ENCODE measurements at regions not wholly inside any gene's neighbourhood (a gene's known extent, or its start where the extent isn't known, plus 50 kb on each side); places are given as distances from the start of the nearest gene placed in this dataset.

DNA sequence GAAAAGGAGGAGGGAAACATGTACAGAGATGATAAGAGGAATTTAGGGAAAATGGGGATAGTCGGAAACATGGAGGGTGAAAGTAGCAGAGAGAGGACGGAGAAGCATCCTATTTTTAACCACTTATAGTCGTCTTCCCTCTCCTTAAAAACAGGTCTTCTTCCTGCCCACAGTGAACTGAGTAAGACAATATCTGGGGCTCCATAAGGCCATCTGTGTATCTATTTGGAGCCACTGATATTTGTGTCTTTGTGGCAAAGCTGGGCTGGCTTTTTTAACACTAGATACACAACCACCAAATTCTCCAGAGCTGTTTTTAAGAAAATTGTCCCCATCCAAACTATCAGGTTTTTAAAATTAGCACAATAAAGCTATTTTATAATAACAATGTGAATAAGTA lies 109.5 kb upstream of the RAP1B start:
- Histone ChIP-seq H3K9me2 (replicated peaks; ENCODE audit: insufficient read depth, low read length) (no peaks in the 10 kb centered on the region), H3K4me3 (ENCODE audit: low read length) (no peak overlapping the region), H3K27me3 (ENCODE audit: low read length) (no peaks in the 10 kb centered on the region), H3K9ac (ENCODE audit: low read length) (no peak overlapping the region), H2AFZ (ENCODE audit: low read length) (no peak overlapping the region), H3K4me1 (ENCODE audit: low read length) (no peaks in the 10 kb centered on the region), H3K9me3 (ENCODE audit: low read length) (no peaks in the 10 kb centered on the region), H3K4me2 (ENCODE audit: low read depth, low read length, poor library complexity, severe bottlenecking) (no peak overlapping the region), H3K36me3 (ENCODE audit: insufficient read depth, low read length) (no peaks in the 10 kb centered on the region), H4K20me1 (ENCODE audit: insufficient read depth, low read depth, low read length) (no peaks in the 10 kb centered on the region), H3K79me2 (ENCODE audit: low read length) (no peaks in the 10 kb centered on the region), H3K27ac (ENCODE audit: low read length) (no peak overlapping the region)
- DNase-seq: no peak

DNA sequence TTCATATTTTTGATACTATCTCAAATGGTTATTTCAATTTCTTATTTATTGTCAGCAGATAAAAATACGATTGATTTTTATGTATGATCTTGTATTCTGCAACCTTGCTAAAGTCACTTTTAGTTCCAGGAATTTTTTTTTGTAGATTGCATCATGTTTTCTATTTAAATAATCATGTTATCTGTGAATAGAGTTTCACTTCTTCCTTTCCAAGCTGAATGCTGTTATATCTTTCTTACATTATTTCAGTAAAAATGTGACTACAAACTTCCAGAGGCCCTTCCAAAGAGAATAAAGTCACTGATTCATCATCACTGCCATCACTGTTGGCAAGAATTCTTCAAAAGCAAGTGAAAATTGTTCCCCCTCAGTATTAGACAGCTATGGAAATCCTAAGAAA lies 104.7 kb upstream of the RAP1B start:
- Histone ChIP-seq H4K20me1 (ENCODE audit: insufficient read depth, low read depth, low read length) (no peaks in the 10 kb centered on the region), H3K4me2 (ENCODE audit: low read depth, low read length, poor library complexity, severe bottlenecking) (no peak overlapping the region), H3K27ac (ENCODE audit: low read length) (no peak overlapping the region), H3K9me2 (replicated peaks; ENCODE audit: insufficient read depth, low read length) (no peaks in the 10 kb centered on the region), H3K4me1 (ENCODE audit: low read length) (no peaks in the 10 kb centered on the region), H3K4me3 (ENCODE audit: low read length) (no peak overlapping the region), H3K27me3 (ENCODE audit: low read length) (no peaks in the 10 kb centered on the region), H3K36me3 (ENCODE audit: insufficient read depth, low read length) (no peaks in the 10 kb centered on the region), H2AFZ (ENCODE audit: low read length) (no peak overlapping the region), H3K79me2 (ENCODE audit: low read length) (no peaks in the 10 kb centered on the region), H3K9ac (ENCODE audit: low read length) (no peak overlapping the region), H3K9me3 (ENCODE audit: low read length) (no peaks in the 10 kb centered on the region)
- DNase-seq: no peak

DNA sequence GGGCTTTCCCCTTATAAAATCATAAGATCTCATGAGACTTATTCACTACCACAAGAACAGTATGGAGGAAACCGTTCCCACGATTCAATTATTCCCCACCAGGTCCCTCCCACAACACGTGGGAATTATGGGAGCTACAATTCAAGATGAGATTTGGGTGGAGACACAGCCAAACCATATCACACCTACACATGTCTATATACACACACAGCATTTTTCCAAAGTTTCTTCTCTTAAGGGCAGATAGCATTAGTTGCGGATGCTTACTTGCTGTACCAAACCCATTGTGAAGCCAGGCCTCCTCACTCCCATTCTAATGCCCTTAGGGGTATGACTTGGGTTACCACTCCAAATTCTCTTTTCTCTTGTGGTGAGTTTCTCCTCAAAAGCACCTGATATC lies 104.1 kb upstream of the RAP1B start:
- Histone ChIP-seq H4K20me1 (ENCODE audit: insufficient read depth, low read depth, low read length) (no peaks in the 10 kb centered on the region), H3K9me2 (replicated peaks; ENCODE audit: insufficient read depth, low read length) (no peaks in the 10 kb centered on the region), H3K27me3 (ENCODE audit: low read length) (no peaks in the 10 kb centered on the region), H3K9ac (ENCODE audit: low read length) (no peak overlapping the region), H3K4me3 (ENCODE audit: low read length) (no peak overlapping the region), H3K4me2 (ENCODE audit: low read depth, low read length, poor library complexity, severe bottlenecking) (no peak overlapping the region), H3K4me1 (ENCODE audit: low read length) (no peaks in the 10 kb centered on the region), H3K79me2 (ENCODE audit: low read length) (no peaks in the 10 kb centered on the region), H2AFZ (ENCODE audit: low read length) (no peak overlapping the region), H3K9me3 (ENCODE audit: low read length) (no peaks in the 10 kb centered on the region), H3K36me3 (ENCODE audit: insufficient read depth, low read length) (no peaks in the 10 kb centered on the region), H3K27ac (ENCODE audit: low read length) (no peak overlapping the region)
- DNase-seq: no peak

DNA sequence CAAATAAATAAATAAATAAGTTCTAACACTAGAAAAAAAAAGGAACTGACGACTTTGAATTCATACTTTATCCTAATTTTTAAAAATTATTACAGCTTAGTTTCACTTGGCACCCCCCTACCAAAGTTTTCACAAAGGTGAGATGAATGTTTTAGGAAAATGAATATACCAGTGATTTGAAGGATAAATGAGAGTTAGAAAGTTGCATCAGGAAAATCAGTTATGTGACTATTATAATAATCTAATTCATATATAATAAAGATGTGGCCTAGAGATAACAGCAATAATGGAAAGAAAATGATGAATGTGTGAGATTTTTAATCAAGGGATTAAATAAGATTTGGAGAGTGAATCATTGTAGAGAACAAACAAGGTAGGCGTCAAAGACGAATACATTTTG lies 103.0 kb upstream of the RAP1B start:
- no peaks in the 10 kb centered on the region for H3K4me1 ChIP-seq (ENCODE audit: low read length)
- H3K9ac ChIP-seq (ENCODE audit: low read length): no peak overlapping the region
- no peaks in the 10 kb centered on the region for H3K9me3 ChIP-seq (ENCODE audit: low read length)
- H3K9me2 ChIP-seq (replicated peaks; ENCODE audit: insufficient read depth, low read length): no peaks in the 10 kb centered on the region
- no peaks in the 10 kb centered on the region for H3K79me2 ChIP-seq (ENCODE audit: low read length)
- no peak for DNase-seq
- H3K4me2 ChIP-seq (ENCODE audit: low read depth, low read length, poor library complexity, severe bottlenecking): no peak overlapping the region
- no peaks in the 10 kb centered on the region for H4K20me1 ChIP-seq (ENCODE audit: insufficient read depth, low read depth, low read length)
- no peak overlapping the region for H3K4me3 ChIP-seq (ENCODE audit: low read length)
- H3K27me3 ChIP-seq (ENCODE audit: low read length): no peaks in the 10 kb centered on the region
- H3K27ac ChIP-seq (ENCODE audit: low read length): no peak overlapping the region
- no peak overlapping the region for H2AFZ ChIP-seq (ENCODE audit: low read length)
- H3K36me3 ChIP-seq (ENCODE audit: insufficient read depth, low read length): no peaks in the 10 kb centered on the region

DNA sequence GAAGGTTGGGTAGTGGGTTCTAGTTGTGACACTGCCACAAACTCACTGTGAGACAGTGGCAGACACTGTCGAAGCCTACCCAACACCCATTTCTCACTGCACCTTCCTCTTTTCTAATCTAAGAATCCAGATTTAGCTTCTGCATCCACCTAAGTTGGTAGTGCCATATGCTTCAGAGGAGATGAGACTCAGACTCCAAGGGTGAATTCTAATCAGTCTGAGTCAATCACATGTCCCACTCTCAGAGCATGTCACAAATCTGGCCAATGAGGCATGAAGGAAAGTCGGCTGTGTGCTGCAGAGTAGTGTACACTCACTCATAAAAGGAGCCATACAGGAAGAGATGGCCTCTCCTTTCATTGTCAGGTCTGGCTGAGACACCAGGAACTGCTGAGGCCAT lies 102.1 kb upstream of the RAP1B start:
- Histone ChIP-seq H3K4me1 (ENCODE audit: low read length) (no peaks in the 10 kb centered on the region), H3K27me3 (ENCODE audit: low read length) (no peaks in the 10 kb centered on the region), H2AFZ (ENCODE audit: low read length) (no peak overlapping the region), H3K9me2 (replicated peaks; ENCODE audit: insufficient read depth, low read length) (no peaks in the 10 kb centered on the region), H3K27ac (ENCODE audit: low read length) (no peak overlapping the region), H3K9me3 (ENCODE audit: low read length) (no peaks in the 10 kb centered on the region), H3K36me3 (ENCODE audit: insufficient read depth, low read length) (no peaks in the 10 kb centered on the region), H4K20me1 (ENCODE audit: insufficient read depth, low read depth, low read length) (no peaks in the 10 kb centered on the region), H3K9ac (ENCODE audit: low read length) (no peak overlapping the region), H3K4me3 (ENCODE audit: low read length) (no peak overlapping the region), H3K4me2 (ENCODE audit: low read depth, low read length, poor library complexity, severe bottlenecking) (no peak overlapping the region), H3K79me2 (ENCODE audit: low read length) (no peaks in the 10 kb centered on the region)
- no peak for DNase-seq

DNA sequence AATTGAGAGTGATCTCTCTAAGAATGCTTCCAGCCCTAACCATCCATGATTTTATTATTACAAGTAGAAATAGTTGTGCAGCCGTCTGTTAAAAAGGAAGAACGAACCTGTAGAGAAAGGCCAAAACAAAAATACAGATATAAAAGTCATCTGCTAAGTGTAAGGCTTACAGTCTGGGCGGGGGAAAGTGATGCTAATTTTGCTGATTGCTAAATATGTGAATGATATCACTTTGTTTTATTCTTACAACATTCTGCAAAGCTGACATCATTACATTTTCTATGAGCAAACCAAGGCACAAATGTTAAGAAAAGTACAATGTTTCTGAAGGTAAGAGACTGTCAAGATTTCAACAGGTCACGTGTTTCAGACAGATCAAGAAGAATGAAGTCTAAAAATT lies 101.5 kb upstream of the RAP1B start:
- Histone ChIP-seq H4K20me1 (ENCODE audit: insufficient read depth, low read depth, low read length) (no peaks in the 10 kb centered on the region), H3K27me3 (ENCODE audit: low read length) (no peaks in the 10 kb centered on the region), H3K4me3 (ENCODE audit: low read length) (no peak overlapping the region), H3K79me2 (ENCODE audit: low read length) (no peaks in the 10 kb centered on the region), H3K4me2 (ENCODE audit: low read depth, low read length, poor library complexity, severe bottlenecking) (no peak overlapping the region), H3K9me2 (replicated peaks; ENCODE audit: insufficient read depth, low read length) (no peaks in the 10 kb centered on the region), H3K9ac (ENCODE audit: low read length) (no peak overlapping the region), H3K36me3 (ENCODE audit: insufficient read depth, low read length) (no peaks in the 10 kb centered on the region), H2AFZ (ENCODE audit: low read length) (no peak overlapping the region), H3K27ac (ENCODE audit: low read length) (no peak overlapping the region), H3K4me1 (ENCODE audit: low read length) (no peaks in the 10 kb centered on the region), H3K9me3 (ENCODE audit: low read length) (no peaks in the 10 kb centered on the region)
- no peak for DNase-seq

DNA sequence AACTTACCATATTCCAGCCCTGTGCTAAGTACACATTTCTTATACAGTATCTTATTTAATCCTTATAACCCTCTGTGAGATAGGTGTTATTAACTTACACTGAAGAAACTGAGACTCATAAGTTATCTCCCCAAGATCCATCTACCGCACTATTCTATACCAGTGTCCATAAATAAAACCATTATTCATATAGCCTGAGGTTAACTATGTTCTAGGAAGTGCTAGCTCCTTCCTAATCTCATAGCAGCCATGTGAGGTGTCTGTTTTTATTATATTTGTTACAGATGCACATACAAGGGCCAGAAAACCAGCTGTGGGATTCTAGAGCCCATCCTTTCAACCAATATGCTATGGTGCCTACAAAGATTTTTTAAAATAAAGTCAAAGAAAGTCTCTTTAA lies 100.3 kb upstream of the RAP1B start:
- no peaks in the 10 kb centered on the region for H4K20me1 ChIP-seq (ENCODE audit: insufficient read depth, low read depth, low read length)
- H3K27ac ChIP-seq (ENCODE audit: low read length): no peak overlapping the region
- no peaks in the 10 kb centered on the region for H3K36me3 ChIP-seq (ENCODE audit: insufficient read depth, low read length)
- no peak overlapping the region for H3K4me2 ChIP-seq (ENCODE audit: low read depth, low read length, poor library complexity, severe bottlenecking)
- no peak for DNase-seq
- no peak overlapping the region for H2AFZ ChIP-seq (ENCODE audit: low read length)
- no peak overlapping the region for H3K9ac ChIP-seq (ENCODE audit: low read length)
- H3K4me3 ChIP-seq (ENCODE audit: low read length): no peak overlapping the region
- no peaks in the 10 kb centered on the region for H3K79me2 ChIP-seq (ENCODE audit: low read length)
- no peaks in the 10 kb centered on the region for H3K9me3 ChIP-seq (ENCODE audit: low read length)
- H3K27me3 ChIP-seq (ENCODE audit: low read length): no peaks in the 10 kb centered on the region
- H3K4me1 ChIP-seq (ENCODE audit: low read length): no peaks in the 10 kb centered on the region
- no peaks in the 10 kb centered on the region for H3K9me2 ChIP-seq (replicated peaks; ENCODE audit: insufficient read depth, low read length)

DNA sequence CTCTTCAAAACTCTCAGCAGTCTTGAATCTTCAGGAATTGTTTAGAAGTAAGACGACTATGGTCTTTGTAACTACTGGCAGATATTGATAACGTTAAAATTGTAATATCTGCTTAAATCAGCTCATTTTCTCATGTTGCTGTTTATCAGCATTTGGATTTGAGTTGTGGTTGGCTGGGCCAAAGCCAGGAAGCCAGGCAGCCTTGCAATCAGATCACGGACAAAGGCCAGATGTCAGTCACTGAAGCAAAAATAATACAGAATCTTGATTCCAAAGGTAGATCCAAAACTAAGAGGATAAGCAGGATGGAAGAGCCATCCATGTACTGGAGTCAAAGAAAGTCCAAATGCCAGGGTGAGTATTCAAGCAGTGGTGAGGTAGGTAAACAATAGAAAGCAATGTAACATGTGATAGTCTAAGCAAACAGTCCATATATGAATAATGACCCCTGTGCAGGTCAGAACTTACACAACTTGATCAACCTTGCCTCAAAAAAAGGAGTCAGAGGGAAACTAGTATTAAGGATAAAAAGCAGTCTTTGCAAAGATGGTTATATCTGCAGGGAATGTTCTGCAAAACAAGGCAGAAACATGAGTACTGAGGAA lies 95.8 kb upstream of the RAP1B start:
- H3K9me2 ChIP-seq (replicated peaks; ENCODE audit: insufficient read depth, low read length): no peaks in the 10 kb centered on the region
- no peak for DNase-seq
- H3K36me3 ChIP-seq (ENCODE audit: insufficient read depth, low read length): no peaks in the 10 kb centered on the region
- no peak overlapping the region for H2AFZ ChIP-seq (ENCODE audit: low read length)
- no peaks in the 10 kb centered on the region for H3K9me3 ChIP-seq (ENCODE audit: low read length)
- no peaks in the 10 kb centered on the region for H3K79me2 ChIP-seq (ENCODE audit: low read length)
- no peak overlapping the region for H3K4me2 ChIP-seq (ENCODE audit: low read depth, low read length, poor library complexity, severe bottlenecking)
- H3K27ac ChIP-seq (ENCODE audit: low read length): no peak overlapping the region
- no peak overlapping the region for H3K4me3 ChIP-seq (ENCODE audit: low read length)
- no peaks in the 10 kb centered on the region; the same call in 1 of the 2 replicates for H3K27me3 ChIP-seq (ENCODE audit: low read length)
- H3K4me1 ChIP-seq (ENCODE audit: low read length): no peaks in the 10 kb centered on the region
- H4K20me1 ChIP-seq (ENCODE audit: insufficient read depth, low read depth, low read length): no peaks in the 10 kb centered on the region
- H3K9ac ChIP-seq (ENCODE audit: low read length): no peak overlapping the region

DNA sequence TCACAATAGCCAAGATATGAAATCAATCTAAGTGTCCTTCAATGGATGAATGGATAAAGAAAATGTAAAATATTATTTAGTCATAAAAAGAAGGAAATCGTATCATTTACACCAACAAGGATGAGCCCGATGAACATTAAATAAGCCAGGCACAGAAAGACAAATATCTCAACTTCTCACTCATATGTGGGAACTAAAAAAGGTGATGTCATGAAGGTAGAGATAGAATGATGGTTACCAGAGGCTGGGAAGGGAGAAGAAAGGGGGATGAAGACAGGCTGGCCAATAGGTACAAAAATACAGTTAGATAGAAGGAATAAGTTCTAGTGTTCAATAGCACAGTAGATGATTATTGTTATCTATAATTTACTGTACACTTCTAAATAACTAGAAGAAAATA lies 94.9 kb upstream of the RAP1B start:
- Histone ChIP-seq H3K9me3 (ENCODE audit: low read length) (no peaks in the 10 kb centered on the region), H3K27me3 (ENCODE audit: low read length) (no peaks in the 10 kb centered on the region; the same call in 1 of the 2 replicates), H2AFZ (ENCODE audit: low read length) (no peak overlapping the region), H3K4me1 (ENCODE audit: low read length) (no peaks in the 10 kb centered on the region), H3K79me2 (ENCODE audit: low read length) (no peaks in the 10 kb centered on the region), H3K27ac (ENCODE audit: low read length) (no peak overlapping the region), H4K20me1 (ENCODE audit: insufficient read depth, low read depth, low read length) (no peaks in the 10 kb centered on the region), H3K4me2 (ENCODE audit: low read depth, low read length, poor library complexity, severe bottlenecking) (no peak overlapping the region), H3K36me3 (ENCODE audit: insufficient read depth, low read length) (no peaks in the 10 kb centered on the region), H3K9me2 (replicated peaks; ENCODE audit: insufficient read depth, low read length) (no peaks in the 10 kb centered on the region), H3K4me3 (ENCODE audit: low read length) (no peak overlapping the region), H3K9ac (ENCODE audit: low read length) (no peak overlapping the region)
- no peak for DNase-seq
